Gastroesophageal sphincter (tissue), 3 donors: ENCODE measurements at regions not wholly inside any gene's neighbourhood (a gene's known extent, or its start where the extent isn't known, plus 50 kb on each side); places are given as distances from the start of the nearest gene placed in this dataset.

Source experiments
- CTCF ChIP-seq, 4 experiments: fragments of 200-600 bp in 2 of 4; fragments of 450-650 bp in 2 of 4; sonication (generic) in 1 of 4; IDR thresholded peaks; one replicate each; pipeline ENCODE4 v1.5.1; 2017 to 2019; ENCODE audit warnings: antibody characterized with exemption in 4 of 4, mild to moderate bottlenecking in 2 of 4, moderate library complexity in 2 of 4
- EP300 ChIP-seq: sonication (generic); formaldehyde crosslinking; IDR thresholded peaks from one replicate; pipeline ENCODE4 v1.6.1; 2017; ENCODE audit warnings: antibody characterized with exemption, mild to moderate bottlenecking
- POLR2A ChIP-seq, 2 donors: fragments of 450-650 bp; IDR thresholded peaks; one replicate each; pipeline ENCODE4 v1.6.1; 2017; ENCODE audit warnings: antibody characterized with exemption in 2 of 2, mild to moderate bottlenecking in 2 of 2, moderate library complexity in 1 of 2

GRCh38 chr15:45796433-45796832, 161.6 kb downstream of the SQOR start:
- no peak for TF ChIP-seq CTCF (IDR thresholded peaks at IDR 0.05)
- TF ChIP-seq POLR2A (IDR thresholded peaks at IDR 0.05), result no peak
- no peak for TF ChIP-seq EP300
